Endothelial cell of umbilical vein (primary cell): ENCODE measurements at regions not wholly inside any gene's neighbourhood (a gene's known extent, or its start where the extent isn't known, plus 50 kb on each side); places are given as distances from the start of the nearest gene placed in this dataset.

Experiments used
- CTCF ChIP-seq, 2 donors: IDR thresholded peaks; 1 replicate in 1 of 2; 2 replicates in 1 of 2; pipeline ENCODE4 v1.5.1; 2011; ENCODE audit warnings: low read length in 2 of 2, mild to moderate bottlenecking in 2 of 2, moderate library complexity in 2 of 2, control low read depth in 1 of 2, inconsistent platforms in 1 of 2, low read depth in 1 of 2; ENCODE audit not compliant: insufficient read depth in 1 of 2; ENCODE audit errors: extremely low read depth in 1 of 2
- JUN ChIP-seq: IDR thresholded peaks from 2 replicates; pipeline ENCODE4 v1.6.1; 2011; ENCODE audit warnings: borderline replicate concordance, low read depth; ENCODE audit not compliant: insufficient read length, insufficient read depth
- MAX ChIP-seq: IDR thresholded peaks from 2 replicates; pipeline ENCODE4 v1.6.1; 2011; ENCODE audit not compliant: insufficient read depth, insufficient read length
- MYC ChIP-seq: IDR thresholded peaks from one replicate; pipeline ENCODE4 v1.6.1; 2011; ENCODE audit warnings: mild to moderate bottlenecking, low read depth, low read length
- POLR2A ChIP-seq: IDR thresholded peaks from 2 replicates; pipeline ENCODE4 v1.6.1; 2012; ENCODE audit warnings: low read depth, mild to moderate bottlenecking, control low read depth, low read length
- POLR2AphosphoS5 ChIP-seq: IDR thresholded peaks from 2 replicates; pipeline ENCODE4 v1.6.1; 2012; ENCODE audit warnings: low read depth, mild to moderate bottlenecking, control low read depth, low read length, moderate library complexity; ENCODE audit not compliant: insufficient read depth

GRCh38 chr2:136381722-136382633 lies 264.0 kb upstream of the CXCR4 start:
- no peak for TF ChIP-seq POLR2A
- TF ChIP-seq CTCF (IDR thresholded peaks at IDR 0.05; ENCODE audit: extremely low read depth in 1 of 2, insufficient read depth in 1 of 2, low read depth in 1 of 2, low read length in 2 of 2), result no peak
- no peak for TF ChIP-seq POLR2AphosphoS5
- TF ChIP-seq MYC, result no peak
- TF ChIP-seq MAX, result no peak
- no peak for TF ChIP-seq JUN
